ENCODE measurements at regions not wholly inside any gene's neighbourhood (a gene's known extent, or its start where the extent isn't known, plus 50 kb on each side); places are given as distances from the start of the nearest gene placed in this dataset.
A peak's percentile ranks its signal among the peaks of the same experiment; 100 is the strongest.

- no TSS peak for BruUV-seq (replicated peaks)
- Histone ChIP-seq H3K27ac (ENCODE audit: insufficient read depth, low read length) (no peak overlapping the region), H2AK5ac (ENCODE audit: low read depth, low read length) (peak overlapping the region; percentile 27; the same call in 1 of the 2 replicates)
These were observed 84.9 kb upstream of the RHOBTB1 start for GRCh38 chr10:61028861-61029361.

More at GRCh38 chr10:61028861-61029361, 84.9 kb upstream of the RHOBTB1 start:
- Histone ChIP-seq H4K91ac (ENCODE audit: insufficient read depth, low read depth, low read length) (peak overlapping the region; percentile 59; the same call in 1 of the 2 replicates), H2AK9ac (replicated peaks; ENCODE audit: low read depth, low read length, poor library complexity) (no peak overlapping the region), H2BK120ac (ENCODE audit: low read depth, low read length) (peak overlapping the region; percentile 80), H3K4me1 (ENCODE audit: control insufficient read depth, insufficient read depth, low read length) (peaks cover 2% of the 10 kb centered on the region; the same call in 1 of the 2 replicates), H4K20me1 (ENCODE audit: insufficient read depth, low read length) (no peaks in the 10 kb centered on the region), H3K4me2 (ENCODE audit: low read depth, low read length) (no peak overlapping the region; the same call in 1 of the 2 replicates), H4K5ac (ENCODE audit: low read depth, low read length) (0 out of 2 replicates have a peak overlapping the region, but pooled peaks have one; percentile 54), H2BK20ac (ENCODE audit: low read depth, low read length) (peak overlapping the region; percentile 60; the same call in 1 of the 2 replicates), H3K14ac (replicated peaks; ENCODE audit: low read depth, low read length) (peak overlapping the region; percentile 67; the same call in 1 of the 2 replicates), H3K4ac (ENCODE audit: low read depth, low read length) (0 out of 2 replicates have a peak overlapping the region, but pooled peaks have one; percentile 22), H3K56ac (ENCODE audit: extremely low read depth, insufficient read depth, low read length) (no peak overlapping the region), H3K18ac (ENCODE audit: low read depth, low read length) (peak overlapping the region; percentile 77; the same call in 1 of the 2 replicates), H3K9ac (ENCODE audit: low read depth, low read length) (no peak overlapping the region), H3K9me1 (ENCODE audit: insufficient read depth, low read length) (peaks cover 2% of the 10 kb centered on the region; the same call in 1 of the 2 replicates), H3K36me3 (ENCODE audit: control insufficient read depth, insufficient read depth, low read length) (no peaks in the 10 kb centered on the region), H3K9me3 (ENCODE audit: control insufficient read depth, insufficient read depth, low read length) (no peaks in the 10 kb centered on the region), H3K27me3 (ENCODE audit: control insufficient read depth, insufficient read depth, low read length) (no peaks in the 10 kb centered on the region), H3K79me1 (ENCODE audit: low read depth in 1 of 2, low read length in 2 of 2) (no peaks in the 10 kb centered on the region), H2BK5ac (ENCODE audit: low read depth, low read length, poor library complexity, severe bottlenecking) (peak overlapping the region; percentile 43), H3K23ac (ENCODE audit: low read depth, low read length) (no peak overlapping the region), H3K4me3 (ENCODE audit: insufficient read depth, low read depth, low read length) (no peak overlapping the region), H2BK15ac (ENCODE audit: low read depth, low read length) (peak overlapping the region; percentile 25; the same call in 2 of the 3 replicates), H4K8ac (ENCODE audit: low read depth in 2 of 2, low read length in 2 of 2) (peak overlapping the region in 1 of 2 experiments; percentile 20; a peak in 1 of 4 replicates), H2AFZ (replicated peaks; ENCODE audit: low read length, poor library complexity) (peak overlapping the region; percentile 11)
- intact Hi-C loops (cut with micrococcal nuclease) (no loop called here), dilution Hi-C loops (cut with HindIII; ENCODE audit: low sequenced_read_pairs, unreplicated experiment) (no loop called here), in situ Hi-C loops (cut with MboI; ENCODE audit: low sequenced_read_pairs) (no loop called here)
- DNase-seq, result peak; percentile 77
- WGBS, 2 experiments (ENCODE audit: extremely low coverage in 2 of 2, insufficient read length in 1 of 2), result 17% methylated on average over 1 of the region's 5 CpGs; no CpG with 5 or more reads in 1 of the 2 experiments
- 0 out of 2 replicates have a peak, but pooled peaks have one; percentile 33 for TF ChIP-seq RFX5 (IDR thresholded peaks at IDR 0.05; ENCODE audit: low read depth, low read length)
- no peak for TF ChIP-seq CHD1 (IDR thresholded peaks at IDR 0.05; ENCODE audit: low read depth, low read length)
- TF ChIP-seq, protein P1, sequence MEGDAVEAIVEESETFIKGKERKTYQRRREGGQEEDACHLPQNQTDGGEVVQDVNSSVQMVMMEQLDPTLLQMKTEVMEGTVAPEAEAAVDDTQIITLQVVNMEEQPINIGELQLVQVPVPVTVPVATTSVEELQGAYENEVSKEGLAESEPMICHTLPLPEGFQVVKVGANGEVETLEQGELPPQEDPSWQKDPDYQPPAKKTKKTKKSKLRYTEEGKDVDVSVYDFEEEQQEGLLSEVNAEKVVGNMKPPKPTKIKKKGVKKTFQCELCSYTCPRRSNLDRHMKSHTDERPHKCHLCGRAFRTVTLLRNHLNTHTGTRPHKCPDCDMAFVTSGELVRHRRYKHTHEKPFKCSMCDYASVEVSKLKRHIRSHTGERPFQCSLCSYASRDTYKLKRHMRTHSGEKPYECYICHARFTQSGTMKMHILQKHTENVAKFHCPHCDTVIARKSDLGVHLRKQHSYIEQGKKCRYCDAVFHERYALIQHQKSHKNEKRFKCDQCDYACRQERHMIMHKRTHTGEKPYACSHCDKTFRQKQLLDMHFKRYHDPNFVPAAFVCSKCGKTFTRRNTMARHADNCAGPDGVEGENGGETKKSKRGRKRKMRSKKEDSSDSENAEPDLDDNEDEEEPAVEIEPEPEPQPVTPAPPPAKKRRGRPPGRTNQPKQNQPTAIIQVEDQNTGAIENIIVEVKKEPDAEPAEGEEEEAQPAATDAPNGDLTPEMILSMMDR (conservative IDR thresholded peaks at IDR 0.05; ENCODE audit: low read depth, low read length), result no peak
- CTCF ChIA-PET, result no interaction called here
- POLR2A ChIA-PET (ENCODE audit: unreplicated experiment), result no interaction called here
- peak; percentile 85 for ATAC-seq (ENCODE audit: low read depth)
